GM10248 (cell line): ENCODE measurements at regions not wholly inside any gene's neighbourhood (a gene's known extent, or its start where the extent isn't known, plus 50 kb on each side); places are given as distances from the start of the nearest gene placed in this dataset.

Source experiments
- CTCF ChIA-PET: fragments of 300-600 bp; sonication (Branson Sonifier 250); formaldehyde crosslinking; extraction: SDS; loops from one replicate; lab custom pipeline; 2021; ENCODE audit warnings: antibody characterized with exemption; lab: Yijun Ruan, JAX
- POLR2A ChIA-PET: fragments of 350-650 bp; sonication (Branson Sonifier 250); formaldehyde crosslinking; extraction: SDS; loops from one replicate; lab custom pipeline; 2020; ENCODE audit warnings: antibody characterized with exemption; lab: Yijun Ruan, JAX
- DNase-seq: peaks from one replicate; pipeline ENCODE4 v3.0.0; 2012; ENCODE audit errors: extremely low spot score
- TF ChIP-seq, protein P1 (sequence below): IDR thresholded peaks from 2 replicates; pipeline ENCODE4 v1.5.1; 2012; ENCODE audit warnings: mild to moderate bottlenecking, low read depth; ENCODE audit errors: extremely low read depth, missing control alignments, control extremely low read depth

DNA sequence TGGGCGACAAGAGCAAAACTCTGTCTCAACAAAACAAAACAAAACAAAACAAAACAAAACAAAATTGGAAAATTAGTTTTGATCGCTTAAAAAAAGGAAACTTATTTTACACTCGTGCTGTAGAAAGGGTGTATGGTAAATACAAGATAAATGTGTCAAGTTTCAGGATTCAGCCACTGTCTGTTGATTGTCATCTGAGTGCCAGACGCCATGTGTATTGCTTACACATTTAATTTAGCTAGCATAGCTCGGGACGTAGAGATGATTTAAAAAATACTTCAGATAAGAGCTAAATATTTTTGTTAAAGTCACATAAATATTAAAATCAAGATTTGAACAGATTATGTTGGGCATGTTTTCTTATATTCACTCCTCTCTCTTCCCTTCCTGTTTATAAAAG, 568.1 kb upstream of the ZNF804A start:
- POLR2A ChIA-PET: no interaction called here
- no peak for DNase-seq
- TF ChIP-seq, protein P1, sequence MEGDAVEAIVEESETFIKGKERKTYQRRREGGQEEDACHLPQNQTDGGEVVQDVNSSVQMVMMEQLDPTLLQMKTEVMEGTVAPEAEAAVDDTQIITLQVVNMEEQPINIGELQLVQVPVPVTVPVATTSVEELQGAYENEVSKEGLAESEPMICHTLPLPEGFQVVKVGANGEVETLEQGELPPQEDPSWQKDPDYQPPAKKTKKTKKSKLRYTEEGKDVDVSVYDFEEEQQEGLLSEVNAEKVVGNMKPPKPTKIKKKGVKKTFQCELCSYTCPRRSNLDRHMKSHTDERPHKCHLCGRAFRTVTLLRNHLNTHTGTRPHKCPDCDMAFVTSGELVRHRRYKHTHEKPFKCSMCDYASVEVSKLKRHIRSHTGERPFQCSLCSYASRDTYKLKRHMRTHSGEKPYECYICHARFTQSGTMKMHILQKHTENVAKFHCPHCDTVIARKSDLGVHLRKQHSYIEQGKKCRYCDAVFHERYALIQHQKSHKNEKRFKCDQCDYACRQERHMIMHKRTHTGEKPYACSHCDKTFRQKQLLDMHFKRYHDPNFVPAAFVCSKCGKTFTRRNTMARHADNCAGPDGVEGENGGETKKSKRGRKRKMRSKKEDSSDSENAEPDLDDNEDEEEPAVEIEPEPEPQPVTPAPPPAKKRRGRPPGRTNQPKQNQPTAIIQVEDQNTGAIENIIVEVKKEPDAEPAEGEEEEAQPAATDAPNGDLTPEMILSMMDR: no peak
- CTCF ChIA-PET: interaction anchor here (1.3 to 1.4 kb wide), 2 partner anchors 22 to 30 kb away, joined by 3 read pairs; no protein-coding TSS in a partner anchor

DNA sequence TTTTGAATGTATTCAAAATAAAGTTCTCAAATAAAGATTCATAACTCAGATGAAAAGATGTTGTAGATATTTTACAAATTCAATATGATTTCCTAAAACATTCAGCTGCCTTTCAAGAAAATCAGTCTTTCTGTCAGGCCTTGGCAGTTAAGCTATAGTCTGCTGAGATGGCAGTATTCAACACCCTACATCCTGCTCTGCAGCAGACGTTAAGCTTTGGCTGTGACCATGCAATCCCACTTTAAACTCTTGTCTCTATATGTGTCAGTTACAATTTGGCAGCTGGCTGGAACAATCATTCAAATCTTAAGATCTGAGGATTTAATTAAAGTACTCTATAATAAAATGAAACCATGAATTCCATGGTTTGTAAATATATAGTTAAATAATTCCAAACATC, 567.3 kb upstream of the ZNF804A start:
- ChIA-PET CTCF (interaction anchor here (1.3 to 1.4 kb wide), 2 partner anchors 23 to 29 kb away, joined by 3 read pairs; no protein-coding TSS in a partner anchor), POLR2A (no interaction called here)
- DNase-seq: no peak
- TF ChIP-seq, protein P1: no peak

DNA sequence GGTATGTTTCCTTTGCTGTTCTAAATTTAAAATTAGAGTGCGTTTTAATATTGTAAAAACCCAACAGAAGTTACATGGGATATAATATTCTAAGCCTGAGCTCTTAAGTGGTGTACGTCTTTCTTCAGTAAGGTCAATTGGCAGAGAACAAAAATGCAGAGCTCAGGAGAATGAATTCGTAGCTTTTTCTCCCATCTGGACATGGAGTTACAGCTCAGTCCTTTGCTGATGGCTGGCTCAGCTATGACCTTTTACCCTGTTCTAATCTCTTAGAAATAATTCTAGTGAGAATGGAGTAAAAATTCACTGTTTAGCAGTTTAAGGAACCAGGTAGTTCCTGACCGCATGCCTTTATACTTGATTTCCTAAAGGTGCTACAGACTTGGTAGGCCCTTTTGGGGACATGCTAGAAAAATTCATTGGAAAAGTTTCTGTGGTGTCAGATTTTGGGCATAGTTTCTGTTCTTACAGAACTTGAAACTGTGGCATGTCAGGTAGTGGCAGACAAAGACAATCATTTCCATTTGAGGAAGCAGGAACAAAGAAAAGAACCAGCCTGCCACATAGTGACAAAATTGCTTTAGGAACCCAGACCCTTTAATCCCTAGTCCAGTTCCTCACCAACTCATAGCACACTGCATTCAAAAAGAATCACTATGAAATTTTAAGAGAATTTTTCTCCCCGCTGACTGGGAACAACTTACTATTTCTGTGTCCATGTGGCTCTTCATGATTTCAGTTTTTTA, 566.8 kb upstream of the ZNF804A start:
- no peak for DNase-seq
- CTCF ChIA-PET: interaction anchor here (1.4 kb wide), 1 partner anchor 28 kb away, joined by 3 read pairs; no protein-coding TSS in a partner anchor
- TF ChIP-seq, protein P1: peak; percentile 7
- POLR2A ChIA-PET: no interaction called here

DNA sequence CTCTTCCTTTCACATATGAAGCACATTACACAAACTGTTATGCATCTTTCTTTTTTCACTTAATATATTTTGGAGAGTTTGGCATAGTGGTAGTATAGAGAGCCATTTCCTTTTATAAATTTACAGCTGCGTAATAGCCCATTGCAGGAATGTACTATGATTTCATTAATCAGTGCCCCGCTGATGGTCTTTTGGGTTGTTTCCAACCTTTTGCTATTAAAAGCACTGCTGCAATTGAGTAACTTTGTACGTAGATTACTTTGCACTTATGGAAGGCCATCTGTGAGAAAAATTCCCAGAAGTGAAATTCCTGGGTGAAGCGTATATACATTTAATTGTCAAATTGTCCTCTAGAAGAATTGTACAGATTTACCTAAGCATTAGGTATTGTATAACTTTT, 565.3 kb upstream of the ZNF804A start:
- POLR2A ChIA-PET: no interaction called here
- no peak for DNase-seq
- CTCF ChIA-PET: no interaction called here
- TF ChIP-seq, protein P1: no peak

DNA sequence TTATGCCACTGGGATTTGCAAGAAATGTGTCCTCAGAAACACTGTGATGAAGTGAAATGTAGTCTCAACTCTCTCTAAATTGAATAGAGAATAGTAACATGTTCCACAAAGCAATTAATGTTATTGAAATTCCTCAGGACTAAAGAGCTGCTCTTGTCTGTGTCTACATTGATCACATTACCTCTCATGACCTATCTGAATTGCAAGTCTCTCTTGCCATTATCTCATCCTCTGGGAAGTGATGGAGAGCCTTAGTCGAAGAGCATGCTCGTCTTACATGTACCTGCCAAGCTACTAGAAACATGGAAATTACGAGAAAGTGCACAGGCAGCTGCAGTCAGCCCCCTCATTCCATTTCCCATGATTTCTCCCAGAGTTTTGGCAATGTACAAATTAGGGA, 561.1 kb upstream of the ZNF804A start:
- ChIA-PET CTCF (interaction anchor here (1.2 to 2.1 kb wide), 4 partner anchors 12 to 38 kb away, joined by 3 to 4 read pairs (median 4); no protein-coding TSS in a partner anchor), POLR2A (no interaction called here)
- TF ChIP-seq, protein P1: no peak
- no peak for DNase-seq

DNA sequence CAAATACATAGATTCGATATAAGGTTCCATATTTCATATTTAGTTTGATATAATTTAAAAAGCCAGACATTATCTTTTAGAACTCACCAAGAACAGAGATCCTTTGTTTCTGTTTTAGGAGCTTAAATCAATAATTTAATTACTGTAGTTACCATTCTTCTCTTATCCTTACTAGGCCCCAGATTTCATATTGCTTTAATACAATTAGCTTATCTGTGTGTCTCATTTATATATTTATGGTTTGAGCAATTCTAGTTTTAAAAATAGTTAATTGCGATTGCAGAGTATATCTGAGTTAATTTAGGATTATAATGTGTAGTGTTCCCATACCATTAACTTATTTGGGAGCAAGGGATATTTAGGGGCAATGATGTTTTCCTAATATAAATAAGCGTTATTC, 558.8 kb upstream of the ZNF804A start:
- TF ChIP-seq, protein P1: no peak
- CTCF ChIA-PET: no interaction called here
- DNase-seq: no peak
- POLR2A ChIA-PET: no interaction called here

DNA sequence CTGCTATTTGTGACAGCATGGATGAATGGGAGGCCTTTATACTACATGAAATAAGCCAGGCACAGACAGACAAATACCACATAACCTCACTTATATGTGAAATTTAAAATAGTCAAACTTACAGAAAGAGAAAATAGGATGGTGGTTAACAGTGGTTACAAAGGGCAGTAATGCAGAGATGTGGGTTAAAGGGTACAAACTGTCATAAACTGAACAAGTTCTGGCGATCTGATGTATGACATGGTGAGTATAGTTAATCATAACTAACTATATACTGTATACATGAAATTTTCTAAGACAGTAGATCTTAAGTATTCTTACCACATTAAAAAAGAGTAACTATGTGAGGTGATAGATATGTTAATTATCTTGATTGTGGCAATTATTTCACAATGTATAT, 558.1 kb upstream of the ZNF804A start:
- ChIA-PET CTCF (no interaction called here), POLR2A (no interaction called here)
- TF ChIP-seq, protein P1: no peak
- DNase-seq: no peak
